Ascending aorta (tissue), 2 donors: ENCODE measurements at regions not wholly inside any gene's neighbourhood (a gene's known extent, or its start where the extent isn't known, plus 50 kb on each side); places are given as distances from the start of the nearest gene placed in this dataset.

Experiments used
- DNase-seq, 2 donors: peaks; one replicate each; pipeline ENCODE4 v3.0.0-alpha.2; 2019; ENCODE audit warnings: low spot score in 2 of 2
- H3K27ac ChIP-seq, 2 donors: fragments of 200-600 bp; sonication (generic); one replicate each; pipeline ENCODE4 v1.5.1; 2016 to 2017; ENCODE audit warnings: mild to moderate bottlenecking in 1 of 2
- H3K27me3 ChIP-seq: fragments of 200-600 bp; sonication (generic); one replicate; pipeline ENCODE4 v1.5.1; 2017
- H3K36me3 ChIP-seq, 2 donors: fragments of 200-600 bp; sonication (generic); one replicate each; pipeline ENCODE4 v1.5.1; 2016
- H3K4me1 ChIP-seq, 2 donors: fragments of 200-600 bp; sonication (generic); one replicate each; pipeline ENCODE4 v1.5.1; 2016 to 2017; ENCODE audit warnings: mild to moderate bottlenecking in 1 of 2
- H3K4me3 ChIP-seq, 2 donors: fragments of 200-600 bp; sonication (generic); one replicate each; pipeline ENCODE4 v1.5.1; 2016 to 2017; ENCODE audit warnings: mild to moderate bottlenecking in 1 of 2
- H3K9me3 ChIP-seq, 2 donors: fragments of 200-600 bp; sonication (generic); one replicate each; pipeline ENCODE4 v1.5.1; 2016
- intact Hi-C: fragments of 100-400 bp; cut with DNase I; formaldehyde crosslinking; loops from one replicate; pipeline ENCODE4 v1.15.1; 2023
- TF ChIP-seq, protein P1 (sequence below), 3 experiments: fragments of 200-600 bp in 2 of 3; fragments of 450-650 bp in 1 of 3; sonication (generic) in 2 of 3; IDR thresholded peaks; one replicate each; pipeline ENCODE4 v1.5.1; 2016 to 2019; ENCODE audit warnings: antibody characterized with exemption in 3 of 3, mild to moderate bottlenecking in 1 of 3, moderate library complexity in 1 of 3

DNA sequence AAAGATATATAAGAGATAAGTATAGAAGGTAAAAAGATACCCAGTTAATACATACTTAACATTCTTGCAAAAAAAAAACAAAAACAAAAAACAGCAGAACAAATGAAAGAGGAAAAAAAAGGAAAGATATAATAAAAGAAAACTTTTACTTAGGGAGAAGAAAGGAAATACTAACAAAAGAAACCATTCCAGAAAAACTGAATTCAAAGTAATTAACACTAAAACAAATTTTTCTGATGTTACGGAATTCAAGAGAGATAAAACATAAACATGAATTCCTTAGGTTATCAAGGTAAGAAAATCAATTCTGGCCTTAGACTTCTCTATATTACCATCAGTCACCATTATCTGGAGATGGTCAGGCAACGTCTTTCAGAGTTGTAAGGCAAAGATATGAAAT lies 261.8 kb downstream of the ZEB2 start:
- H3K9me3 ChIP-seq = peaks cover 6 to 33% of the 10 kb centered on the region in 2 donors
- H3K4me1 ChIP-seq = no peaks in the 10 kb centered on the region
- no peaks in the 10 kb centered on the region for H3K27me3 ChIP-seq
- intact Hi-C loops = no loop called here
- TF ChIP-seq, protein P1, sequence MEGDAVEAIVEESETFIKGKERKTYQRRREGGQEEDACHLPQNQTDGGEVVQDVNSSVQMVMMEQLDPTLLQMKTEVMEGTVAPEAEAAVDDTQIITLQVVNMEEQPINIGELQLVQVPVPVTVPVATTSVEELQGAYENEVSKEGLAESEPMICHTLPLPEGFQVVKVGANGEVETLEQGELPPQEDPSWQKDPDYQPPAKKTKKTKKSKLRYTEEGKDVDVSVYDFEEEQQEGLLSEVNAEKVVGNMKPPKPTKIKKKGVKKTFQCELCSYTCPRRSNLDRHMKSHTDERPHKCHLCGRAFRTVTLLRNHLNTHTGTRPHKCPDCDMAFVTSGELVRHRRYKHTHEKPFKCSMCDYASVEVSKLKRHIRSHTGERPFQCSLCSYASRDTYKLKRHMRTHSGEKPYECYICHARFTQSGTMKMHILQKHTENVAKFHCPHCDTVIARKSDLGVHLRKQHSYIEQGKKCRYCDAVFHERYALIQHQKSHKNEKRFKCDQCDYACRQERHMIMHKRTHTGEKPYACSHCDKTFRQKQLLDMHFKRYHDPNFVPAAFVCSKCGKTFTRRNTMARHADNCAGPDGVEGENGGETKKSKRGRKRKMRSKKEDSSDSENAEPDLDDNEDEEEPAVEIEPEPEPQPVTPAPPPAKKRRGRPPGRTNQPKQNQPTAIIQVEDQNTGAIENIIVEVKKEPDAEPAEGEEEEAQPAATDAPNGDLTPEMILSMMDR (IDR thresholded peaks at IDR 0.05) = no peak
- DNase-seq = no peak
- no peak overlapping the region for H3K27ac ChIP-seq
- H3K36me3 ChIP-seq = no peaks in the 10 kb centered on the region
- H3K4me3 ChIP-seq = no peak overlapping the region

DNA sequence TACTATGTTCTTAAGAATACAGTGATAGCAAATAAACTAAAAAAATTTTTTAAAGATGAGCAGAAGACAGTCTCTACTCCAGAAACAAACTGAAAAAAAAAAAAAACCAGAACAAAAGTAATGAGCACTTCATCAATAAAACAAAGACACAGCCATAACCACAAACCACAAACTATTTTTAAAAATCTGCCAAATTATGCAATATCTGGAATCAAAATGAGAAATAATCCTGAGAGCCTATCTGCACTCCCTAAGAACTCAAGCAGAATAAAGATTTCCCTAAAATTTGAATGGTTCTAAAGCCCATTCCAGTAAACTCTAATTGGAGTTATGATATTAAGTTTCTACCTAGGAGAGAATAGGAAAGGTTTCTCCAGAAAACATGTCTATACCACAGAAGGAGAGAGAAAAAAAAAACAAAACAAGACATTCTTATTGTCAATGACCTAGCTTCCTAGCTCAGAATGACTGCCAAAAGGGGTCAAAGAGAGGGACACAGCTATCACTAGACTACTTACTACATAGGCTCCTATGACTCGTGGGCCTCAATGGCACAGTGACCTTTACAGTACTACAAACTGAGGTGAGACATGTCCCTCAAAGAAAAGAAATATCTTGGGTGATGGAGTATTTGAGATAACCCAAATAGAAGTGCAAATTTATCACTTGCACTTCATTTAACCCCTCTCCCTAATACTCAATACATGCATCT lies 262.8 kb downstream of the ZEB2 start:
- Histone ChIP-seq H3K27me3 (no peaks in the 10 kb centered on the region), H3K4me1 (no peaks in the 10 kb centered on the region), H3K4me3 (no peak overlapping the region), H3K27ac (no peak overlapping the region), H3K9me3 (peaks cover 6 to 41% of the 10 kb centered on the region in 2 donors), H3K36me3 (no peaks in the 10 kb centered on the region)
- intact Hi-C loops = no loop called here
- DNase-seq = no peak
- TF ChIP-seq, protein P1 (IDR thresholded peaks at IDR 0.05) = no peak

DNA sequence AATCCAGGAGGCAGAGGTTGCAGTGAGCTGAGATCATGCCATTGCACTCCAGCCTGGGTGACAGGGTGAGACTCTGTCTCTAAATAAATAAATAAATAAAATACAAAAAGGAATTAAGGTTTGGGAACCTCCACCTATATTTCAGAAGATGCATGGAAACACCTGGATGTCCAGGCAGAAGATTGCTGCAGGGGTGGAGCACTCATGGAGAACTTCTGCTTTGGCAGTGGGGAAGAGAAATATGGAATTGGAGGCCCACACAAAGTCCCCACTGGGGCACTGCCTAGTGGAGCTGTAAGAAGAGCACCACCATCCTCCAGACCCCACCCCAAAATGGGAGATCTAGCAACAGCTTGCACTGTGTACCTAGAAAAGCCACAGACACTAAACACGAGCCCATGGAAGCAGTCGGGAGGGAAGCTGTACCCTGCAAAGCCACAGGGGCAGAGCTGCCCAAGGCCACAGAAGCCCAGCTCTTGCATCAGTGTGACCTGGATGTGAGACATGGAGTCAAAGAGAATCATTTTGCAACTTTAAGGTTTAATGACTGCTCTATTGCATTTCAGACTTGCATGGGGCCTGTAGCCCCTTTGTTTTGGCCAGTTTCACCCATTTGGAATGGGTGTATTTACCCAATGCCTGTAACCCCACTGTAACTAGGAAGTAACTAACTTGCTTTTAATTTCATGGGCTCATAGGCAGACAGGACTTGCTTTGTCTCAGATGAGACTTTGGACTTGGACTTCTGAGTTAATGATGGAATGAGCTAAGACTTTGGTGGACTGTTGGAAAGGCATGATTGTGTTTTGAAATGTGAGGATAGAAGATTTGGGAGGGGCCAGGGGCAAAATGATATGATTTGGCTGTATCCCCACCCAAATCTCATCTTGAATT lies 265.3 kb downstream of the ZEB2 start:
- Histone ChIP-seq H3K27me3 (no peaks in the 10 kb centered on the region), H3K36me3 (no peaks in the 10 kb centered on the region), H3K9me3 (peaks cover 6 to 41% of the 10 kb centered on the region in 2 donors), H3K27ac (no peak overlapping the region), H3K4me3 (no peak overlapping the region), H3K4me1 (no peaks in the 10 kb centered on the region)
- DNase-seq = no peak
- intact Hi-C loops = no loop called here
- TF ChIP-seq, protein P1 (IDR thresholded peaks at IDR 0.05) = no peak

DNA sequence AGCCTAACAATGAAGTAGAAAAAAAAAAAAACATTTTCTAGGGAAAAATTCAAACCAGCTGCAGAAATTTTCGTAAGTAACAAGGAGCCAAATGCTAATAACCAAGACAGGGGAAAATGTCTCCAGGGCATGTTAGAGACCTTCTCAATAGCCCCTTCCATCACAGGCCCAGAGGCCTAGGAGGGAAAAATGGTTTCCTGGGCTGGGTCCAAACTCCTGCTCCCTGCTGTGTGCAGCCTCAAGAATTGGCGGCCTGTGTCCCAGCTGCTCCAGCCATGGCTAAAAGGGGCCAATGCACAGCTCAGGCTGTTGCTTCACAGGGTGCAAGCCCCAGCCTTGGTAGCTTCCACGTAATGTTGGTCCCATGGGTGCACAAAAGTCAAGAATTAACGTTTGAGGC lies 266.2 kb downstream of the ZEB2 start:
- Histone ChIP-seq H3K9me3 (peaks cover 6 to 38% of the 10 kb centered on the region in 2 donors), H3K36me3 (no peaks in the 10 kb centered on the region), H3K4me3 (no peak overlapping the region), H3K27me3 (no peaks in the 10 kb centered on the region), H3K4me1 (no peaks in the 10 kb centered on the region), H3K27ac (no peak overlapping the region)
- TF ChIP-seq, protein P1 (IDR thresholded peaks at IDR 0.05) = no peak
- DNase-seq = no peak
- intact Hi-C loops = no loop called here

DNA sequence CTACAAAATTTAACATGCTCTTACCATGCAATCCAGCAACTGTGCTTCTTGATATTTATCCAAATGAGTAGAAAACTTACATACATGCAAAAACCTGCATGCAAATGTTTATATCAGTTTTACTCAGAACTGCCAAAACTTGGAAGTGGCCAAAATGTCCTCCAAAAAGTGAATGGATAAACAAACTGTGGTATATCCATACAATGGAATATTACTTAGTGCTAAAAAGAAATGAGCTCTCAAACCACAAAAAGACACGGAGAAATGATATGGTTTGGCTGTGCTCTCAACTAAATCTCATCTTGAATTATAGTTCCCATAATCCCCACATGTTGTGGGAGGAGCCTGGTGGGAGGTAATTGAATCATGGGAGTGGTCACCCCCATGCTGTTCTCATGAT lies 267.2 kb downstream of the ZEB2 start:
- no peak overlapping the region for H3K4me3 ChIP-seq
- intact Hi-C loops = no loop called here
- DNase-seq = no peak
- peaks cover 2 to 27% of the 10 kb centered on the region in 2 donors for H3K9me3 ChIP-seq
- H3K27me3 ChIP-seq = no peaks in the 10 kb centered on the region
- no peaks in the 10 kb centered on the region for H3K36me3 ChIP-seq
- TF ChIP-seq, protein P1 (IDR thresholded peaks at IDR 0.05) = no peak
- no peaks in the 10 kb centered on the region for H3K4me1 ChIP-seq
- H3K27ac ChIP-seq = no peak overlapping the region
